ENCODE measurements at regions not wholly inside any gene's neighbourhood (a gene's known extent, or its start where the extent isn't known, plus 50 kb on each side); places are given as distances from the start of the nearest gene placed in this dataset.
"Not testable (repeated sequence)": the region's sequence is repeated elsewhere in the genome, so short reads cannot be mapped to it uniquely, and the experiment has no call there.

GRCh38 chr22:22785316-22786065 lies 102.1 kb upstream of the IGLL5 start:
- Histone ChIP-seq H3K79me2 (ENCODE audit: control insufficient read depth, insufficient read depth, low read length, unreplicated experiment) (no peaks in the 10 kb centered on the region), H3K36me3 (ENCODE audit: insufficient read depth, low read length) (no peaks in the 10 kb centered on the region), H3K4me1 (ENCODE audit: control insufficient read depth, insufficient read depth, low read length, unreplicated experiment) (no peaks in the 10 kb centered on the region), H2AFZ (ENCODE audit: low read length, unreplicated experiment) (no peak overlapping the region), H3K27me3 (ENCODE audit: insufficient read depth, low read length) (peaks cover 13% of the 10 kb centered on the region), H3K27ac (ENCODE audit: low read depth, low read length) (no peak overlapping the region), H3K4me3 (ENCODE audit: low read depth, low read length) (no peak overlapping the region)

- H3K27me3 ChIP-seq (ENCODE audit: insufficient read depth, low read length), result peaks cover 13% of the 10 kb centered on the region
- H3K4me1 ChIP-seq (ENCODE audit: control insufficient read depth, insufficient read depth, low read length, unreplicated experiment), result no peaks in the 10 kb centered on the region
- H3K4me3 ChIP-seq (ENCODE audit: low read depth, low read length), result no peak overlapping the region
- H3K36me3 ChIP-seq (ENCODE audit: insufficient read depth, low read length), result no peaks in the 10 kb centered on the region
- H3K79me2 ChIP-seq (ENCODE audit: control insufficient read depth, insufficient read depth, low read length, unreplicated experiment), result no peaks in the 10 kb centered on the region
- no peak overlapping the region for H3K27ac ChIP-seq (ENCODE audit: low read depth, low read length)
- H2AFZ ChIP-seq (ENCODE audit: low read length, unreplicated experiment), result no peak overlapping the region
Observed at GRCh38 chr22:22786301-22787115, 101.1 kb upstream of the IGLL5 start.

- H3K36me3 ChIP-seq (ENCODE audit: insufficient read depth, low read length), result no peaks in the 10 kb centered on the region
- no peaks in the 10 kb centered on the region for H3K79me2 ChIP-seq (ENCODE audit: control insufficient read depth, insufficient read depth, low read length, unreplicated experiment)
- H2AFZ ChIP-seq (ENCODE audit: low read length, unreplicated experiment), result no peak overlapping the region
- no peak overlapping the region for H3K4me3 ChIP-seq (ENCODE audit: low read depth, low read length)
- no peak overlapping the region for H3K27ac ChIP-seq (ENCODE audit: low read depth, low read length)
- H3K4me1 ChIP-seq (ENCODE audit: control insufficient read depth, insufficient read depth, low read length, unreplicated experiment), result no peaks in the 10 kb centered on the region
- peaks cover 13% of the 10 kb centered on the region for H3K27me3 ChIP-seq (ENCODE audit: insufficient read depth, low read length)
Observed at GRCh38 chr22:22787151-22787550, 100.5 kb upstream of the IGLL5 start.

GRCh38 chr22:22787786-22788459 lies 99.7 kb upstream of the IGLL5 start:
- Histone ChIP-seq H2AFZ (ENCODE audit: low read length, unreplicated experiment) (no peak overlapping the region), H3K27ac (ENCODE audit: low read depth, low read length) (no peak overlapping the region), H3K79me2 (ENCODE audit: control insufficient read depth, insufficient read depth, low read length, unreplicated experiment) (no peaks in the 10 kb centered on the region), H3K27me3 (ENCODE audit: insufficient read depth, low read length) (peaks cover 13% of the 10 kb centered on the region), H3K4me1 (ENCODE audit: control insufficient read depth, insufficient read depth, low read length, unreplicated experiment) (no peaks in the 10 kb centered on the region), H3K36me3 (ENCODE audit: insufficient read depth, low read length) (no peaks in the 10 kb centered on the region), H3K4me3 (ENCODE audit: low read depth, low read length) (no peak overlapping the region)

GRCh38 chr22:22788460-22789037 lies 99.1 kb upstream of the IGLL5 start:
- Histone ChIP-seq H3K27me3 (ENCODE audit: insufficient read depth, low read length) (peaks cover 10% of the 10 kb centered on the region), H3K79me2 (ENCODE audit: control insufficient read depth, insufficient read depth, low read length, unreplicated experiment) (no peaks in the 10 kb centered on the region), H3K27ac (ENCODE audit: low read depth, low read length) (no peak overlapping the region), H3K36me3 (ENCODE audit: insufficient read depth, low read length) (no peaks in the 10 kb centered on the region), H3K4me3 (ENCODE audit: low read depth, low read length) (no peak overlapping the region), H3K4me1 (ENCODE audit: control insufficient read depth, insufficient read depth, low read length, unreplicated experiment) (no peaks in the 10 kb centered on the region), H2AFZ (ENCODE audit: low read length, unreplicated experiment) (no peak overlapping the region)

- H3K4me3 ChIP-seq (ENCODE audit: low read depth, low read length), result no peak overlapping the region
- no peaks in the 10 kb centered on the region for H3K79me2 ChIP-seq (ENCODE audit: control insufficient read depth, insufficient read depth, low read length, unreplicated experiment)
- H3K27ac ChIP-seq (ENCODE audit: low read depth, low read length), result no peak overlapping the region
- no peaks in the 10 kb centered on the region for H3K36me3 ChIP-seq (ENCODE audit: insufficient read depth, low read length)
- no peaks in the 10 kb centered on the region for H3K4me1 ChIP-seq (ENCODE audit: control insufficient read depth, insufficient read depth, low read length, unreplicated experiment)
- H2AFZ ChIP-seq (ENCODE audit: low read length, unreplicated experiment), result no peak overlapping the region
- H3K27me3 ChIP-seq (ENCODE audit: insufficient read depth, low read length), result peaks cover 3% of the 10 kb centered on the region
Observed at GRCh38 chr22:22789233-22789921, 98.2 kb upstream of the IGLL5 start.

- H3K27ac ChIP-seq (ENCODE audit: low read depth, low read length), result no peak overlapping the region
- H3K79me2 ChIP-seq (ENCODE audit: control insufficient read depth, insufficient read depth, low read length, unreplicated experiment), result no peaks in the 10 kb centered on the region
- no peaks in the 10 kb centered on the region for H3K36me3 ChIP-seq (ENCODE audit: insufficient read depth, low read length)
- no peak overlapping the region for H2AFZ ChIP-seq (ENCODE audit: low read length, unreplicated experiment)
- H3K4me1 ChIP-seq (ENCODE audit: control insufficient read depth, insufficient read depth, low read length, unreplicated experiment), result no peaks in the 10 kb centered on the region
- H3K4me3 ChIP-seq (ENCODE audit: low read depth, low read length), result no peak overlapping the region
- H3K27me3 ChIP-seq (ENCODE audit: insufficient read depth, low read length), result no peaks in the 10 kb centered on the region
Observed at GRCh38 chr22:22789922-22790845, 97.4 kb upstream of the IGLL5 start.

- no peak overlapping the region for H3K27ac ChIP-seq (ENCODE audit: low read depth, low read length)
- no peaks in the 10 kb centered on the region for H3K36me3 ChIP-seq (ENCODE audit: insufficient read depth, low read length)
- H3K79me2 ChIP-seq (ENCODE audit: control insufficient read depth, insufficient read depth, low read length, unreplicated experiment), result no peaks in the 10 kb centered on the region
- no peaks in the 10 kb centered on the region for H3K27me3 ChIP-seq (ENCODE audit: insufficient read depth, low read length)
- H3K4me3 ChIP-seq (ENCODE audit: low read depth, low read length), result no peak overlapping the region
- H2AFZ ChIP-seq (ENCODE audit: low read length, unreplicated experiment), result no peak overlapping the region
- no peaks in the 10 kb centered on the region for H3K4me1 ChIP-seq (ENCODE audit: control insufficient read depth, insufficient read depth, low read length, unreplicated experiment)
Observed at GRCh38 chr22:22791438-22792181, 96.0 kb upstream of the IGLL5 start.

GRCh38 chr22:22792205-22792786 lies 95.3 kb upstream of the IGLL5 start:
- H2AFZ ChIP-seq (ENCODE audit: low read length, unreplicated experiment); H3K79me2 ChIP-seq (ENCODE audit: control insufficient read depth, insufficient read depth, low read length, unreplicated experiment); H3K4me3 ChIP-seq (ENCODE audit: low read depth, low read length); H3K27ac ChIP-seq (ENCODE audit: low read depth, low read length); H3K36me3 ChIP-seq (ENCODE audit: insufficient read depth, low read length); H3K4me1 ChIP-seq (ENCODE audit: control insufficient read depth, insufficient read depth, low read length, unreplicated experiment); H3K27me3 ChIP-seq (ENCODE audit: insufficient read depth, low read length): not testable (repeated sequence)

All from ACC112 (cell line).